ENCODE measurements at regions not wholly inside any gene's neighbourhood (a gene's known extent, or its start where the extent isn't known, plus 50 kb on each side); places are given as distances from the start of the nearest gene placed in this dataset.

DNA sequence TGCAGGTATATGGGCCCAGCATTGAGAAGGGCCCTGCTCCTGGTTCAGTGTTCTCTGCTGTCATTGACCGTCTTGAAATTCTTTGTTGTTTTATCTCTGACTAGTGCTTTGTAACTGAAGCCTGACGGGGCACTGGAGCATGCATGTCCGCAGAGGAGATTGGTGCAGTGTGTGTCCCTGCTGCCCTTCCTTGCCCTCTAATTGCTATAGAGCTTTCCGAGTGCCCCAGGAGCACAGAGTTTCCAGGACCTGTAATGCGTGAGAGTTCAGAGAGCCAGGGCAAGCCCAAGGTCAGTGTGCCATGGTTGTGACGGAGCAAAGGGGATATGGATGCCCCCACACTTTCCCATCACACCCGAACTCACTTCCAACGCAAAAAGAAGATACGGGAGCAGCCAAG is 174.3 kb upstream of the UBE3A start:
- whole genome bisulfite sequencing (ENCODE audit: low lambda C conversion rate, missing lambda C conversion rate), result 87% methylated on average over 9 of the region's 9 CpGs
- H3K4me2 ChIP-seq, result no peak overlapping the region
- H4K20me1 ChIP-seq (ENCODE audit: insufficient read depth, poor library complexity, severe bottlenecking), result no peaks in the 10 kb centered on the region
- H3K36me3 ChIP-seq (replicated peaks; ENCODE audit: insufficient read depth, low read depth), result no peaks in the 10 kb centered on the region
- no peak overlapping the region for H2AFZ ChIP-seq
- no peaks in the 10 kb centered on the region for H3K27me3 ChIP-seq
- no peaks in the 10 kb centered on the region for H3K9me2 ChIP-seq (replicated peaks; ENCODE audit: insufficient read depth)
- no peak overlapping the region for H3K4me3 ChIP-seq
- no peaks in the 10 kb centered on the region for H3K79me2 ChIP-seq
- no peak for TF ChIP-seq EZH2phosphoT487 (IDR thresholded peaks at IDR 0.05; ENCODE audit: low read depth, severe bottlenecking, unreplicated experiment)
- no peak for TF ChIP-seq EZH2 (IDR thresholded peaks at IDR 0.05; ENCODE audit: borderline replicate concordance)
- no peak for TF ChIP-seq CTCF (IDR thresholded peaks at IDR 0.05; ENCODE audit: poor library complexity)
- H3K9me3 ChIP-seq (ENCODE audit: low read depth), result no peaks in the 10 kb centered on the region
- H3K4me1 ChIP-seq (ENCODE audit: insufficient read depth), result no peaks in the 10 kb centered on the region
- no peak overlapping the region for H3K27ac ChIP-seq
- DNase-seq (ENCODE audit: low spot score), result no peak

- Histone ChIP-seq H3K9me3 (ENCODE audit: low read depth) (no peaks in the 10 kb centered on the region), H2AFZ (no peak overlapping the region), H3K4me2 (no peak overlapping the region), H3K27ac (no peak overlapping the region), H3K4me1 (ENCODE audit: insufficient read depth) (no peaks in the 10 kb centered on the region), H3K27me3 (no peaks in the 10 kb centered on the region), H3K36me3 (replicated peaks; ENCODE audit: insufficient read depth, low read depth) (no peaks in the 10 kb centered on the region), H3K79me2 (no peaks in the 10 kb centered on the region), H3K9me2 (replicated peaks; ENCODE audit: insufficient read depth) (no peaks in the 10 kb centered on the region), H3K4me3 (no peak overlapping the region), H4K20me1 (ENCODE audit: insufficient read depth, poor library complexity, severe bottlenecking) (no peaks in the 10 kb centered on the region)
- no peak for DNase-seq (ENCODE audit: low spot score)
- no peak for TF ChIP-seq EZH2phosphoT487 (IDR thresholded peaks at IDR 0.05; ENCODE audit: low read depth, severe bottlenecking, unreplicated experiment)
- no peak for TF ChIP-seq CTCF (IDR thresholded peaks at IDR 0.05; ENCODE audit: poor library complexity)
- no peak for TF ChIP-seq EZH2 (IDR thresholded peaks at IDR 0.05; ENCODE audit: borderline replicate concordance)
- WGBS (ENCODE audit: low lambda C conversion rate, missing lambda C conversion rate), result 79% methylated on average over 4 of the region's 4 CpGs
These were observed 172.8 kb upstream of the UBE3A start for GRCh38 chr15:25611603-25612002.

DNA sequence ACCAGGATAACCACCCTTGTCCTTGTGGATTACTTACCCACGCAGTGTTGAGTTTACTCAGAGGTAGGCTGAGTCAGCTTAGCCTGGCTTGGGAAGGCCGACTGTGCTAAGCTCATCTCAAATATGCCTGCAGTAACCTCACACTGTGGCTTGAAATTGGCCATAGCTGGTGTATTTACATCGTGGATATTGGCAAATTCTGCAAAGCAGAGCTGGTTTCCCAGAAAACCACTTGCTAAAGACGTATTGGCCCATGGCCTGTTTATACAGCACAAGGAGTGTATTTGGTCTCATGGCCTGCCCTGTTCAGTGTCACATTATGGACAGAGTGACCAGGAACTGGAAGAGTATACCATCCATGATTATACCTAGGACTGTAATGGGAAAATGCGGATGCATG is 170.5 kb upstream of the UBE3A start:
- 62% methylated on average over 5 of the region's 5 CpGs for WGBS (ENCODE audit: low lambda C conversion rate, missing lambda C conversion rate)
- TF ChIP-seq EZH2 (IDR thresholded peaks at IDR 0.05; ENCODE audit: borderline replicate concordance) (no peak), CTCF (IDR thresholded peaks at IDR 0.05; ENCODE audit: poor library complexity) (no peak), EZH2phosphoT487 (IDR thresholded peaks at IDR 0.05; ENCODE audit: low read depth, severe bottlenecking, unreplicated experiment) (no peak)

DNA sequence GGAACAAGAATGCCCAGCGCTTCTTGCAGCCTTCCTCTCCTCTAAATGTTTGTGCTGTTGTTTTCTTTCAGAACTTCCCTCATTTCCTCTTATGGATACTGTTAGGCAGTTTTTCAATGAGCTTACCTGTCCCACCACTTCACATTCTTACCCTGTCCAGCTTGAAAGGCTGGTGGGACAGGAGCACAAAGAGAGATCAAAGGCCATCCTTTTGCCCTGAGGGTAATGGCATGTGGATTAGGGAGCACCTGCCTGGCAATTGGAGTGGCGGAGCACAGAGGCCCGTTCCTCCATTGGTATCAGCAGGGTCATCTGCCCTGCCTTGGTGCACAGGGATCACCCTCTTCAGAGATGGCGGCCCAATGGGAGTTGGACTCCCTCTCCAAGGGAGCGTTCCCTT is 170.1 kb upstream of the UBE3A start:
- Histone ChIP-seq H3K4me2 (no peak overlapping the region), H3K27ac (no peak overlapping the region), H3K9me2 (replicated peaks; ENCODE audit: insufficient read depth) (no peaks in the 10 kb centered on the region), H3K9me3 (ENCODE audit: low read depth) (no peaks in the 10 kb centered on the region), H3K36me3 (replicated peaks; ENCODE audit: insufficient read depth, low read depth) (no peaks in the 10 kb centered on the region), H3K27me3 (no peaks in the 10 kb centered on the region), H2AFZ (no peak overlapping the region), H4K20me1 (ENCODE audit: insufficient read depth, poor library complexity, severe bottlenecking) (no peaks in the 10 kb centered on the region), H3K79me2 (no peaks in the 10 kb centered on the region), H3K4me3 (no peak overlapping the region), H3K4me1 (ENCODE audit: insufficient read depth) (no peaks in the 10 kb centered on the region)
- no peak for DNase-seq (ENCODE audit: low spot score)
- no peak for TF ChIP-seq CTCF (IDR thresholded peaks at IDR 0.05; ENCODE audit: poor library complexity)
- no peak for TF ChIP-seq EZH2 (IDR thresholded peaks at IDR 0.05; ENCODE audit: borderline replicate concordance)
- TF ChIP-seq EZH2phosphoT487 (IDR thresholded peaks at IDR 0.05; ENCODE audit: low read depth, severe bottlenecking, unreplicated experiment), result no peak
- 75% methylated on average over 5 of the region's 5 CpGs for WGBS (ENCODE audit: low lambda C conversion rate, missing lambda C conversion rate)

More for the DNA sequence above, 170.5 kb upstream of the UBE3A start:
- H3K36me3 ChIP-seq (replicated peaks; ENCODE audit: insufficient read depth, low read depth), result no peaks in the 10 kb centered on the region
- no peaks in the 10 kb centered on the region for H3K79me2 ChIP-seq
- H3K27me3 ChIP-seq, result no peaks in the 10 kb centered on the region
- H3K27ac ChIP-seq, result no peak overlapping the region
- no peaks in the 10 kb centered on the region for H3K9me2 ChIP-seq (replicated peaks; ENCODE audit: insufficient read depth)
- H3K4me2 ChIP-seq, result no peak overlapping the region
- no peak for DNase-seq (ENCODE audit: low spot score)
- no peak overlapping the region for H2AFZ ChIP-seq
- no peaks in the 10 kb centered on the region for H3K9me3 ChIP-seq (ENCODE audit: low read depth)
- no peak overlapping the region for H3K4me3 ChIP-seq
- H3K4me1 ChIP-seq (ENCODE audit: insufficient read depth), result no peaks in the 10 kb centered on the region
- no peaks in the 10 kb centered on the region for H4K20me1 ChIP-seq (ENCODE audit: insufficient read depth, poor library complexity, severe bottlenecking)

Measured in hepatocyte (in vitro differentiated cells).